Parathyroid adenoma (tissue), 2 donors: ENCODE measurements at regions not wholly inside any gene's neighbourhood (a gene's known extent, or its start where the extent isn't known, plus 50 kb on each side); places are given as distances from the start of the nearest gene placed in this dataset.
A peak's percentile ranks its signal among the peaks of the same experiment; 100 is the strongest.

Experiments
- H2AFZ ChIP-seq: fragments of 300-600 bp; sonication (generic); one replicate; pipeline ENCODE4 v1.7.0; 2017; ENCODE audit warnings: antibody characterized with exemption, mild to moderate bottlenecking
- H3K27ac ChIP-seq: fragments of 300-600 bp; sonication (generic); one replicate; pipeline ENCODE4 v1.7.0; 2017
- H3K27me3 ChIP-seq: fragments of 300-600 bp; sonication (generic); one replicate; pipeline ENCODE4 v1.7.0; 2017; ENCODE audit warnings: low read length; ENCODE audit not compliant: control insufficient read depth, insufficient read depth
- H3K36me3 ChIP-seq: fragments of 300-600 bp; sonication (generic); one replicate; pipeline ENCODE4 v1.7.0; 2017; ENCODE audit warnings: low read length; ENCODE audit not compliant: control insufficient read depth, insufficient read depth
- H3K4me1 ChIP-seq: fragments of 300-600 bp; sonication (generic); one replicate; pipeline ENCODE4 v1.7.0; 2017; ENCODE audit warnings: control low read depth
- H3K4me2 ChIP-seq: fragments of 300-600 bp; sonication (generic); one replicate; pipeline ENCODE4 v1.7.0; 2017; ENCODE audit warnings: low read length
- H3K4me3 ChIP-seq: fragments of 300-600 bp; sonication (generic); one replicate; pipeline ENCODE4 v1.7.0; 2017; ENCODE audit warnings: low read depth, low read length
- H3K79me2 ChIP-seq: fragments of 300-600 bp; sonication (generic); one replicate; pipeline ENCODE4 v1.7.0; 2017; ENCODE audit warnings: control low read depth
- H3K9ac ChIP-seq: fragments of 300-600 bp; sonication (generic); one replicate; pipeline ENCODE4 v1.7.0; 2017; ENCODE audit warnings: mild to moderate bottlenecking
- H3K9me3 ChIP-seq: fragments of 300-600 bp; sonication (generic); one replicate; pipeline ENCODE4 v1.7.0; 2017; ENCODE audit warnings: low read length; ENCODE audit not compliant: control insufficient read depth
- CTCF ChIP-seq: fragments of 300-600 bp; sonication (generic); IDR thresholded peaks from one replicate; pipeline ENCODE4 v1.7.0; 2017; ENCODE audit warnings: antibody characterized with exemption, mild to moderate bottlenecking
- donor health status: primary hyperparathyroidism.

DNA sequence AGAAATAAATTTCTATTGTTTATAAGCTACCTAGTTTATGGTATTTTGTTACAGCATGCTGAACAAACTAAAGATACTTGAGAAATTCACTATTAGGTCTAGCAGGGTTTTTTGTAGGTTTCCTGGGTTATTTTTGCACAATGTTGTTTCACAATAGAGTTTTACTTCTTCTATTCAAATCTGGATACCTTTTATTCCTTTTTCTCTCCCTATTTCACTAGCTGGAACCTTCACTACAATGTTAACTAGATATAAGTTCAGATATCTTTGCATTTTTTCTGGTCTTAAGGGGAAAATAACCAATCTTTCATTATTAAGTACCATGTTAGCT lies 237.7 kb upstream of the CITED2 start:
- H3K9me3 ChIP-seq = no peaks in the 10 kb centered on the region
- peak overlapping the region; percentile 51 for H2AFZ ChIP-seq
- H3K4me2 ChIP-seq = no peak overlapping the region
- no peak overlapping the region for H3K27ac ChIP-seq
- no peak overlapping the region for H3K4me3 ChIP-seq
- H3K9ac ChIP-seq = no peak overlapping the region
- H3K79me2 ChIP-seq = no peaks in the 10 kb centered on the region
- no peak for TF ChIP-seq CTCF
- no peaks in the 10 kb centered on the region for H3K36me3 ChIP-seq
- H3K4me1 ChIP-seq = peaks cover 29% of the 10 kb centered on the region
- H3K27me3 ChIP-seq = no peaks in the 10 kb centered on the region

- Histone ChIP-seq H3K27ac (no peak overlapping the region), H3K9me3 (no peaks in the 10 kb centered on the region), H3K9ac (no peak overlapping the region), H3K4me2 (no peak overlapping the region), H3K79me2 (no peaks in the 10 kb centered on the region), H3K27me3 (no peaks in the 10 kb centered on the region), H3K36me3 (no peaks in the 10 kb centered on the region), H3K4me3 (no peak overlapping the region), H3K4me1 (peaks cover 29% of the 10 kb centered on the region), H2AFZ (peak overlapping the region; percentile 51)
- no peak for TF ChIP-seq CTCF
These were observed 237.1 kb upstream of the CITED2 start for GRCh38 chr6:139611327-139612134.

- no peaks in the 10 kb centered on the region for H3K9me3 ChIP-seq
- H3K27ac ChIP-seq = peak overlapping the region; percentile 21
- no peak overlapping the region for H3K4me3 ChIP-seq
- peak overlapping the region; percentile 65 for H2AFZ ChIP-seq
- no peak for TF ChIP-seq CTCF
- H3K36me3 ChIP-seq = no peaks in the 10 kb centered on the region
- no peak overlapping the region for H3K4me2 ChIP-seq
- no peak overlapping the region for H3K9ac ChIP-seq
- peaks cover 32% of the 10 kb centered on the region for H3K4me1 ChIP-seq
- no peaks in the 10 kb centered on the region for H3K27me3 ChIP-seq
- H3K79me2 ChIP-seq = no peaks in the 10 kb centered on the region
These were observed 234.2 kb upstream of the CITED2 start for GRCh38 chr6:139608466-139609261.

- Histone ChIP-seq H3K4me1 (peaks cover 34% of the 10 kb centered on the region), H3K9ac (no peak overlapping the region), H2AFZ (no peak overlapping the region), H3K79me2 (no peaks in the 10 kb centered on the region), H3K9me3 (no peaks in the 10 kb centered on the region), H3K4me3 (no peak overlapping the region), H3K27ac (no peak overlapping the region), H3K36me3 (no peaks in the 10 kb centered on the region), H3K27me3 (no peaks in the 10 kb centered on the region), H3K4me2 (no peak overlapping the region)
- TF ChIP-seq CTCF = no peak
These were observed 230.9 kb upstream of the CITED2 start for GRCh38 chr6:139605350-139605749.
